Keratinocyte (primary cell): ENCODE measurements at regions not wholly inside any gene's neighbourhood (a gene's known extent, or its start where the extent isn't known, plus 50 kb on each side); places are given as distances from the start of the nearest gene placed in this dataset.

Experiments
- DNase-seq: peaks from one replicate; pipeline ENCODE4 v3.0.0-alpha.2; 2011; ENCODE audit warnings: low read depth, missing footprints, low spot score
- FAIRE-seq: peaks from 2 replicates; lab custom pipeline; 2011; peaks lifted over from hg19 to GRCh38; lab: Jason Lieb, UNC
- H2AFZ ChIP-seq: 2 replicates; pipeline ENCODE4 v1.6.0; 2012; ENCODE audit warnings: low read length, control low read depth, inconsistent platforms; ENCODE audit not compliant: control insufficient read depth
- H3K27ac ChIP-seq: 2 replicates; pipeline ENCODE4 v1.5.1; 2011; ENCODE audit warnings: low read length; ENCODE audit not compliant: control insufficient read depth, insufficient read depth
- H3K27me3 ChIP-seq: 3 replicates; pipeline ENCODE4 v1.6.0; 2011; ENCODE audit warnings: low read length; ENCODE audit not compliant: control insufficient read depth, insufficient read depth; ENCODE audit errors: extremely low read depth
- H3K36me3 ChIP-seq, 2 experiments: 2 replicates in 1 of 2; 3 replicates in 1 of 2; pipeline ENCODE4 v1.5.1; 2011; ENCODE audit warnings: low read length in 2 of 2, mild to moderate bottlenecking in 1 of 2; ENCODE audit not compliant: control insufficient read depth in 2 of 2, insufficient read depth in 2 of 2; ENCODE audit errors: extremely low read depth in 1 of 2
- H3K4me1 ChIP-seq: 3 replicates; pipeline ENCODE4 v1.5.1; 2011; ENCODE audit warnings: low read length; ENCODE audit not compliant: control insufficient read depth, insufficient read depth; ENCODE audit errors: extremely low read depth
- H3K4me2 ChIP-seq: 3 replicates; pipeline ENCODE4 v1.6.0; 2011; ENCODE audit warnings: low read depth, low read length; ENCODE audit not compliant: control insufficient read depth, insufficient read depth; ENCODE audit errors: extremely low read depth
- H3K4me3 ChIP-seq, 3 experiments: fragments of 200-600 bp in 1 of 3; sonication (generic) in 1 of 3; 2 replicates in 2 of 3; 3 replicates in 1 of 3; pipeline ENCODE4 v1.5.1; 2011 to 2016; ENCODE audit warnings: low read length in 3 of 3, mild to moderate bottlenecking in 3 of 3, control low read depth in 2 of 3, inconsistent platforms in 1 of 3, low read depth in 1 of 3, mixed read lengths in 1 of 3, mixed run types in 1 of 3, moderate library complexity in 1 of 3; ENCODE audit not compliant: control insufficient read depth in 2 of 3, insufficient read depth in 2 of 3; ENCODE audit errors: extremely low read depth in 1 of 3
- H3K79me2 ChIP-seq: 2 replicates; pipeline ENCODE4 v1.6.0; 2012; ENCODE audit warnings: low read length; ENCODE audit not compliant: control insufficient read depth, insufficient read depth
- H3K9ac ChIP-seq: 3 replicates; pipeline ENCODE4 v1.6.0; 2011; ENCODE audit warnings: low read length; ENCODE audit not compliant: control insufficient read depth, insufficient read depth; ENCODE audit errors: extremely low read depth
- H3K9me1 ChIP-seq: 3 replicates; pipeline ENCODE4 v1.6.0; 2011; ENCODE audit warnings: low read length; ENCODE audit not compliant: control insufficient read depth, insufficient read depth; ENCODE audit errors: extremely low read depth
- H3K9me3 ChIP-seq: 2 replicates; pipeline ENCODE4 v1.5.1; 2012; ENCODE audit warnings: low read depth, low read length; ENCODE audit not compliant: control insufficient read depth
- H4K20me1 ChIP-seq: 3 replicates; pipeline ENCODE4 v1.6.0; 2011; ENCODE audit warnings: low read length; ENCODE audit not compliant: control insufficient read depth, insufficient read depth; ENCODE audit errors: extremely low read depth
- EZH2 ChIP-seq: IDR thresholded peaks from one replicate; pipeline ENCODE4 v1.6.1; 2012; ENCODE audit warnings: inconsistent platforms, mild to moderate bottlenecking, low read length, moderate library complexity
- dilution Hi-C: fragments of 300-500 bp; cut with MboI; formaldehyde crosslinking; loops from one replicate; pipeline ENCODE4 v1.7.0; 2020; ENCODE audit warnings: low sequenced_read_pairs; ENCODE audit not compliant: extremely low pct_ligation_motif_present
- TF ChIP-seq, protein P1 (sequence below), 3 experiments: IDR thresholded peaks in 1 of 3; conservative IDR thresholded peaks in 1 of 3; optimal IDR thresholded peaks in 1 of 3; 2 replicates in 2 of 3; 3 replicates in 1 of 3; pipeline versions ENCODE3 to v1.5.1; 2011; ENCODE audit warnings: low read length in 3 of 3, mild to moderate bottlenecking in 3 of 3, moderate library complexity in 2 of 3, control low read depth in 1 of 3, inconsistent platforms in 1 of 3; ENCODE audit not compliant: insufficient read depth in 2 of 3; ENCODE audit errors: extremely low read depth in 1 of 3

DNA sequence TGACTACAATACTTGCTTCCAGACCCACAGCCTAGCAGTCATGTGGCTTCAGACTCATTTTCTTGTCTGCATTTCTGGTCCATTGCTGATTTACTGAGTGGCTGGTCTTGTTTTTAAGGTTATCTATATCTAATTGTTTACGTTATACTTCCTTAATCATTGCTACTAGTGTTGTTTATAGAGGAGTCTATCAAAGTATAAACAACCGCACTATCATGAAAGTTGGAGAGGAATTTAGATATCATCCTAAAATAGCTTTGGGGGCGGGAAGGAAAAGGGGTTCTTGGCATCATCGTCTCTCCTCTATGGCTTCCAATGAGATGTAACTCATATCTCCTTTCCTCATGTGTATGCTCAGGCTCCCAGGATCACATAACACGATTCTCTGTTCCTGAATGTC lies 372.1 kb upstream of the PBX1 start:
- H3K36me3 ChIP-seq: no peaks in the 10 kb centered on the region
- H3K4me1 ChIP-seq: peaks cover 4% of the 10 kb centered on the region
- no peaks in the 10 kb centered on the region for H3K79me2 ChIP-seq
- no peaks in the 10 kb centered on the region for H3K9me3 ChIP-seq
- H4K20me1 ChIP-seq: no peaks in the 10 kb centered on the region
- FAIRE-seq (no peak), DNase-seq (no peak)
- no peak overlapping the region for H3K4me3 ChIP-seq
- H3K9me1 ChIP-seq: no peaks in the 10 kb centered on the region
- TF ChIP-seq EZH2: no peak
- TF ChIP-seq, protein P1, sequence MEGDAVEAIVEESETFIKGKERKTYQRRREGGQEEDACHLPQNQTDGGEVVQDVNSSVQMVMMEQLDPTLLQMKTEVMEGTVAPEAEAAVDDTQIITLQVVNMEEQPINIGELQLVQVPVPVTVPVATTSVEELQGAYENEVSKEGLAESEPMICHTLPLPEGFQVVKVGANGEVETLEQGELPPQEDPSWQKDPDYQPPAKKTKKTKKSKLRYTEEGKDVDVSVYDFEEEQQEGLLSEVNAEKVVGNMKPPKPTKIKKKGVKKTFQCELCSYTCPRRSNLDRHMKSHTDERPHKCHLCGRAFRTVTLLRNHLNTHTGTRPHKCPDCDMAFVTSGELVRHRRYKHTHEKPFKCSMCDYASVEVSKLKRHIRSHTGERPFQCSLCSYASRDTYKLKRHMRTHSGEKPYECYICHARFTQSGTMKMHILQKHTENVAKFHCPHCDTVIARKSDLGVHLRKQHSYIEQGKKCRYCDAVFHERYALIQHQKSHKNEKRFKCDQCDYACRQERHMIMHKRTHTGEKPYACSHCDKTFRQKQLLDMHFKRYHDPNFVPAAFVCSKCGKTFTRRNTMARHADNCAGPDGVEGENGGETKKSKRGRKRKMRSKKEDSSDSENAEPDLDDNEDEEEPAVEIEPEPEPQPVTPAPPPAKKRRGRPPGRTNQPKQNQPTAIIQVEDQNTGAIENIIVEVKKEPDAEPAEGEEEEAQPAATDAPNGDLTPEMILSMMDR (optimal IDR thresholded peaks at IDR 0.05 in 1 of 3, IDR thresholded peaks at IDR 0.05 in 1 of 3, conservative IDR thresholded peaks at IDR 0.05 in 1 of 3; ENCODE audit: extremely low read depth in 1 of 3, insufficient read depth in 2 of 3, low read length in 3 of 3): no peak
- dilution Hi-C loops: no loop called here
- H3K27ac ChIP-seq: no peak overlapping the region
- no peak overlapping the region for H3K9ac ChIP-seq
- no peaks in the 10 kb centered on the region for H3K27me3 ChIP-seq
- H3K4me2 ChIP-seq: no peak overlapping the region
- H2AFZ ChIP-seq: no peak overlapping the region

DNA sequence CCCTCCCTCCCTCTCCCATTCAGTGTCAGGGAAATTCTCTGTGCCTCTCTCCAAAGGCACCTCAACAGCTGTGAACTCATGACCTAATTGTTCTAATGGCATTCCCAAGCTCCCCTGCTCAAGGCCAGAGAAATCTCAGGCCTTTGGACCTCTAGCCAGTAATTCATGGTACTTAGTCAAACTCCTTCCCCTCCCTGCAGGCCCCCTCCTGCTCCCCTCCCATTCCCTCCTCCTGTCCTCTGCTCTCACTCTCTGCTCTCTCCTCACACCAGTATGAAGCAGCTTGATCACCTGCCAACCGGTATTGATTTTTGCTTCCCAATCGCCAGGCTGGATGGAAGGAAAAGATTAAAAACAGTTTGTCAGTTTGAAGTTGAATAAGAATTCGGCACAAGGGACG lies 370.5 kb upstream of the PBX1 start:
- Histone ChIP-seq H3K79me2 (no peaks in the 10 kb centered on the region), H3K9ac (no peak overlapping the region), H4K20me1 (no peaks in the 10 kb centered on the region), H2AFZ (no peak overlapping the region), H3K27me3 (no peaks in the 10 kb centered on the region), H3K4me2 (no peak overlapping the region), H3K4me1 (peaks cover 4% of the 10 kb centered on the region), H3K27ac (no peak overlapping the region), H3K4me3 (no peak overlapping the region), H3K9me1 (no peaks in the 10 kb centered on the region), H3K9me3 (no peaks in the 10 kb centered on the region), H3K36me3 (no peaks in the 10 kb centered on the region)
- no peak for DNase-seq
- dilution Hi-C loops: no loop called here
- FAIRE-seq: no peak
- TF ChIP-seq, protein P1 (optimal IDR thresholded peaks at IDR 0.05 in 1 of 3, IDR thresholded peaks at IDR 0.05 in 1 of 3, conservative IDR thresholded peaks at IDR 0.05 in 1 of 3; ENCODE audit: extremely low read depth in 1 of 3, insufficient read depth in 2 of 3, low read length in 3 of 3): no peak
- TF ChIP-seq EZH2: no peak
